ENCODE measurements at regions not wholly inside any gene's neighbourhood (a gene's known extent, or its start where the extent isn't known, plus 50 kb on each side); places are given as distances from the start of the nearest gene placed in this dataset.
"Not testable (repeated sequence)": the region's sequence is repeated elsewhere in the genome, so short reads cannot be mapped to it uniquely, and the experiment has no call there.

DNA sequence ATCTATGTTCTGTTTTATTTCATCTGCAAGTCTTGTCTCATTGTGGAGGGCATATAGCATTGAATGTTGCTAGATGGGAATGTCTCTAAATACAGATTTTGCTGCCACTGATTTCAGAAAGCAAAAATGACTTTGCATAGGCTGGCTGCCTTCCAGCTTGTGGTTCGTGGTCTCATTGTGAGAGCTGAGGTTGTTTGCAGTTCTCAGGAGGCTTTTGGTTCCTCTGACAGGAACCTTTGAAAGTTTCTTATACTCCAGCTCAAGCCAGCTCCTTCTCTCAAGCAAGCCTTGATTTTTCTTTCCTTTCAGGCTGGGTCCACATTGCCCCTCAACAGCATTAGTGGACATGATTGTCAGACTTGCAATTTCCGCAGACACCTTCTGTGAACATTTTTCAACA, 229.8 kb downstream of the TSPY10 start:
- H3K27ac ChIP-seq; H3K4me3 ChIP-seq; H3K27me3 ChIP-seq; ATAC-seq; H3K36me3 ChIP-seq; intact Hi-C loops (cut with DNase I); H3K9me3 ChIP-seq; DNase-seq; H3K4me1 ChIP-seq: not testable (repeated sequence)
- no CpG with 5 or more reads among the region's 2 CpGs for WGBS, 4 donors

DNA sequence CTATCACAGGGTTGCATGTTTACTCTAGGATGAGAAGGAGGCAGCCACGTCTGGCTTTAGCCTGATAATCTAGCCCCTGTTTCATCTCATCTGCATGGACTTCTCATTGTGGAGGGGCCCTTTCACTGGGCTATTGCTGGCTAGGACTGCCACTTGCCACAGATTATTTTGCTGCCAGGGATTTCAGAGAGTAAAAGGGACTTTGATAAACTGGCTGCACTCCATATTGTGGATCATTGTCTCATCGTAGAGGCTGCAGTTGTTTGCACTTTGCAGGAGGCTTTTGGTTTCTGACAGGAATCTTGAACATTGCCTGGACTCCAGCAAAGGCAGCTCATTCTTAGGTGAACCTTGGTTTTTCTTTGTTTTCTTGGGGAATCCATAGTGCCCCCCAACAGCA, 234.8 kb downstream of the TSPY10 start:
- H3K27ac ChIP-seq; H3K4me3 ChIP-seq; intact Hi-C loops (cut with DNase I); ATAC-seq; H3K4me1 ChIP-seq; H3K27me3 ChIP-seq; DNase-seq; H3K36me3 ChIP-seq; H3K9me3 ChIP-seq: not testable (repeated sequence)
- WGBS, 4 donors, result no CpG with 5 or more reads among the region's 2 CpGs

DNA sequence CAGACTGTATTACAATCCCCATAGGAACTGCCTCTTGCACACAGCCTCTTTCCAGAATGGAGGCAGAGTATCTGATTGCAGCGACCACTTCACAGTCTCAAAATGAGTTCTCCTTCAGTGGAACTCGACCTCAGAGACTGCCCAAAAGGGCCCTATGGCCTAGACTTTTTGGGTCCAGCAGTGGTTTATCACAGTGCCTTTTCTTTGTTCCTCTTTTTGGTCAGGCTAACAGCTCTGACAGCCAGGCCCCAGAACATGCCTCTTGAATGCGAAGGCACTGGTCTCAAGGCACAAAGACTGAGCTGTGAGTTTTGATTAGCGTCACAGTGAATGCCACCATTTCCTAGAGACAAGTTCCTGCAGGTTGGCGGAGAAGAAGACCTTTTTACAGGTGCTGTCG, 241.6 kb downstream of the TSPY10 start:
- intact Hi-C loops (cut with DNase I); H3K36me3 ChIP-seq; DNase-seq; H3K9me3 ChIP-seq; H3K27me3 ChIP-seq; H3K4me3 ChIP-seq; H3K27ac ChIP-seq; ATAC-seq; H3K4me1 ChIP-seq: not testable (repeated sequence)
- no CpG with 5 or more reads among the region's 6 CpGs for WGBS, 4 donors

DNA sequence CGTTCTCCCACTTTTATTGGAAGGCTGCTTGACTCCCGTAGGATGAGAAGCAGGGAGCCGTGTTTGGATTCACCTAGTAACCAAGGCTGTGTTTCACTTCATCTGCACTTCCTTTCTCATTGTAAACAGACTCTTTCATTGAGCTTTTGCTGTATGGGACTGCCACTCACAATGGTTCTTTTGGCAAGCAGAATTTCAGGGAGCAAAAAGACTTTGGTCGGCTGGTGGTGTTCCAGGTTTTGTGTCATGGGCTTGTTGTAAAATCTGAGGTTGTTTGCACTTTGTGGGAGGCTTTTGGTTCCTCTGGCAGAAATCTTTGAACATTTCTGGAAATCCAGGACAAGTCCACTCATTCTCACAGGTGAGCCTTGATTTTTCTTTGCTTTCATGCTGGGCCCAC, 243.4 kb downstream of the TSPY10 start:
- H3K4me3 ChIP-seq; H3K36me3 ChIP-seq; H3K4me1 ChIP-seq; ATAC-seq; intact Hi-C loops (cut with DNase I); H3K9me3 ChIP-seq; DNase-seq; H3K27me3 ChIP-seq; H3K27ac ChIP-seq: not testable (repeated sequence)
- WGBS, 4 donors, result no CpG with 5 or more reads among the region's 4 CpGs

DNA sequence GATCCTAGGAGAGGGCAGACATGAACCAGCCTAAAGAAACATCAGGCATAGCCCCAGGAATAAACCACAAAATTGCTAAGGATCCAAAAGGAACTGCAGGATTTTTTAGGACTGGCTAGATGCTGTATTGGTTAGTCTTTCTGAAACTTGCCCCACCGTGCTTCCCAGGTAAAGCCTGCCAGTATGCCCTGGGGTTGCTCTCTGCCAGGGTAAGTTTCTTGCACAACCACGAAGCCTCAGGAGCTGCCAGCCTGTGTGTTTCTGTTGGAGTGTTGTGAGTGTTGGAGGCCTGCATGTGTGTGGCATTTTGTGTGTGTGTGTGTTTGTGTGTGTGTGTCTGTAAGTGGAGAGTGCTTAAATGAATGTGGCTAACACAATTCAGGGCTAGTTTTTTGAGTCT, 244.4 kb downstream of the TSPY10 start:
- DNase-seq; H3K4me1 ChIP-seq; H3K9me3 ChIP-seq; intact Hi-C loops (cut with DNase I); H3K36me3 ChIP-seq; H3K4me3 ChIP-seq; H3K27ac ChIP-seq; ATAC-seq; H3K27me3 ChIP-seq: not testable (repeated sequence)
- WGBS, 4 donors, result no CpG with 5 or more reads among the region's 2 CpGs

DNA sequence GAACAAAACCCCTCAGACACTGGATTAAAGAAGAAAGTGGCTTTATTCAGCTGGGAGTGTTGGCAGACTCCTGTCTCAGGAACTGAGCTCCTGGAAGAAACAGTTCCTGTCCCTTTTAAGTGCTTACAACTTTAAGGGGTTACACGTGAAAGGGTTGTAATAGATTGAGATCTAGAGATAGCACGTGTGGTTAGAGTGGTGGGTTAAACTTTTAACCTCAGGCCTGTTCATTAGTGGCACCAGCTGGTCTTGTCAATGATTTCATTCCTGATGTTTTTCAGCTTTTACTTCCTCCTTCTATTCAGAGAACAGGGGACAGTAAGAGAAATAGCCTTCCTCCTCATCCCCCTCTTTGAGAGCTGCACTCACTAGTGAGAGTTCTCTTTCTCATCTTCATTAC, 247.1 kb downstream of the TSPY10 start:
- H3K4me1 ChIP-seq; H3K4me3 ChIP-seq; H3K27ac ChIP-seq; DNase-seq; intact Hi-C loops (cut with DNase I); H3K36me3 ChIP-seq; H3K9me3 ChIP-seq; H3K27me3 ChIP-seq; ATAC-seq: not testable (repeated sequence)
- no CpG with 5 or more reads among the region's 2 CpGs for WGBS, 4 donors

DNA sequence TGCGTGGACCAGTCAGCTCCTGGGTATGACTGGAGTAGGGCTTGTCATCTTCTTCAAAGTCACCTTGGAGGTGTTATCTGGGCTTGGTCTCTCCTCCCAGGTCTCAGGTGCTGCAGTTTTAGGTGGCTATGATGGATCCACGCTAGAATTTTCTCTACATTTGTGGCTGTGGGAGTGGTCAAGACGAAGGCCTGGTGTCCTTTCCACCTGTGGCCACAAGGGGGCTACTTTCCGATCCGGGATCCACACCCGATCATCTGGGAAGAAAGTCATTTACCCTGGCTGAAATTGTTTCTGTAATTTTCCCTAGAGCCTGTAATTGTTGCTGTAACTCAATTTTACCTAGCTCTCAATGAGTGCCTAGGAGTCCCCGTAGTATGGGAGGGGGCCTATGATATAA, 248.0 kb downstream of the TSPY10 start:
- DNase-seq; H3K9me3 ChIP-seq; H3K27me3 ChIP-seq; H3K4me1 ChIP-seq; H3K4me3 ChIP-seq; ATAC-seq; H3K27ac ChIP-seq; H3K36me3 ChIP-seq; intact Hi-C loops (cut with DNase I): not testable (repeated sequence)
- WGBS, 4 donors, result no CpG with 5 or more reads among the region's 7 CpGs

DNA sequence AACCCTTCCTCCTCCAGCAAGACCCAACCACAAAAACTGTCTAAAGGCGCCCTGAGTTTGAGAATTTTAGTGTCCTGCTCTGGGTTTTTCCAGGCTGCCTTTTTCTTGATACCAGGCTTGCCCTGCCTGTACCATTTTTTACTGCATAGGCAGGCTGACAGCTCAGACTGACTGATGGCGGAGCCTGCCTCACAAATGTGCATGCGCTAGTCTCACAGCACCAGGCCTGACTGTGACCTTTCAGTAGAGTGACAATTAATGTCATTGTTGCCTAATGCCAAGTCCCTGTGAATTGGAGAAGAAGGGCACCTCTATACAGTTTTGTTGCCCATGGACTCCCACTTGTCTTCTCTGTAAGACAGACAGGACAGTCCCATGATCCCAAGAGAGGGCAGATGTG, 253.9 kb downstream of the TSPY10 start:
- H3K4me1 ChIP-seq; DNase-seq; H3K27me3 ChIP-seq; H3K4me3 ChIP-seq; H3K27ac ChIP-seq; H3K36me3 ChIP-seq; intact Hi-C loops (cut with DNase I); H3K9me3 ChIP-seq; ATAC-seq: not testable (repeated sequence)
- no CpG with 5 or more reads among the region's 3 CpGs for WGBS, 4 donors

DNA sequence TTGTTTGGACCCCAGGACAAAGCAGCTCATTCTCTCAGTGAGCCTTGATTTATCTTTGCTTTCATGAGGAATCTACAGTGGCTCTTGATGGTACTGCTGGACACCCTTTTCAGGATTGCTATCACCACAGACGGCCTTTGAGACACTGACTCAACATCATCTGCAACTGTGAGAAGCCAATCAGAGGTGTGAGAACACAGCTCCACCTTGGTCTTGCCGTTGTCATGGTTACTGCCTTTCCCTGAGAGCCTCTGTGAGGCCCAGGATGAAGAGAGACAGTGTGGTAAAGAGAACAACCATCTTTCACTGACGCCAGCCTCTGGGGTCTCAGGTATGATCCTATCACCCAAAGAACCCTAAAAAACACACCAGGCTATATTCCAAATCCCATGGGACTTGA, 270.2 kb downstream of the TSPY10 start:
- intact Hi-C loops (cut with DNase I), result not testable (repeated sequence)

More for the DNA sequence above, 270.2 kb downstream of the TSPY10 start:
- H3K4me1 ChIP-seq, H3K9me3 ChIP-seq, ATAC-seq, H3K27ac ChIP-seq, H3K36me3 ChIP-seq, DNase-seq, H3K27me3 ChIP-seq, H3K4me3 ChIP-seq: not testable (repeated sequence)
- WGBS, 4 donors, result no CpG with 5 or more reads among the region's 3 CpGs
